Endothelial cell of umbilical vein (primary cell): ENCODE measurements at regions not wholly inside any gene's neighbourhood (a gene's known extent, or its start where the extent isn't known, plus 50 kb on each side); places are given as distances from the start of the nearest gene placed in this dataset.

Experiments used
- POLR2A ChIP-seq: IDR thresholded peaks from 2 replicates; pipeline ENCODE4 v1.6.1; 2012; ENCODE audit warnings: low read depth, mild to moderate bottlenecking, control low read depth, low read length
- TF ChIP-seq, protein P1 (sequence below), 2 donors: IDR thresholded peaks; 1 replicate in 1 of 2; 2 replicates in 1 of 2; pipeline ENCODE4 v1.5.1; 2011; ENCODE audit warnings: low read length in 2 of 2, mild to moderate bottlenecking in 2 of 2, moderate library complexity in 2 of 2, control low read depth in 1 of 2, inconsistent platforms in 1 of 2, low read depth in 1 of 2; ENCODE audit not compliant: insufficient read depth in 1 of 2; ENCODE audit errors: extremely low read depth in 1 of 2

DNA sequence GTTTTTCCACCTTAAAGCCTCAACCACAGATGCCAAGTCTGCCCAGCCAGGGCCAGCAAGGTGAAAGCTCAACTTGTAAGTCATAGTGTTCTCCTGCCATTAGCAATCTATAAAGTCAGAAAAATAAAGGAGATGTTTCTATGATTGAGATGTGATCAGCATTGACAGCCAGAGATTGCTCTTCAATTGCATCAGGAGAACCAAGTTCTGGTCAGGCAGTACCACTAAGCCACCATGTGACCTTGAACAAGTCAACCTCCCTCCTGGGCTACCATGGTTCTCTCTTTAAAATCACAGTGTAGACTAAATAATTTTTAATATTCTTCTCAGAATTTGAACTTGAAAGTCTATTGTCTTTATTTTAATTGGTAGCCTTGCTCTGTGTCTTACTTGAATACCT is 220.3 kb upstream of the HES1 start:
- TF ChIP-seq, protein P1, sequence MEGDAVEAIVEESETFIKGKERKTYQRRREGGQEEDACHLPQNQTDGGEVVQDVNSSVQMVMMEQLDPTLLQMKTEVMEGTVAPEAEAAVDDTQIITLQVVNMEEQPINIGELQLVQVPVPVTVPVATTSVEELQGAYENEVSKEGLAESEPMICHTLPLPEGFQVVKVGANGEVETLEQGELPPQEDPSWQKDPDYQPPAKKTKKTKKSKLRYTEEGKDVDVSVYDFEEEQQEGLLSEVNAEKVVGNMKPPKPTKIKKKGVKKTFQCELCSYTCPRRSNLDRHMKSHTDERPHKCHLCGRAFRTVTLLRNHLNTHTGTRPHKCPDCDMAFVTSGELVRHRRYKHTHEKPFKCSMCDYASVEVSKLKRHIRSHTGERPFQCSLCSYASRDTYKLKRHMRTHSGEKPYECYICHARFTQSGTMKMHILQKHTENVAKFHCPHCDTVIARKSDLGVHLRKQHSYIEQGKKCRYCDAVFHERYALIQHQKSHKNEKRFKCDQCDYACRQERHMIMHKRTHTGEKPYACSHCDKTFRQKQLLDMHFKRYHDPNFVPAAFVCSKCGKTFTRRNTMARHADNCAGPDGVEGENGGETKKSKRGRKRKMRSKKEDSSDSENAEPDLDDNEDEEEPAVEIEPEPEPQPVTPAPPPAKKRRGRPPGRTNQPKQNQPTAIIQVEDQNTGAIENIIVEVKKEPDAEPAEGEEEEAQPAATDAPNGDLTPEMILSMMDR (IDR thresholded peaks at IDR 0.05; ENCODE audit: extremely low read depth in 1 of 2, insufficient read depth in 1 of 2, low read depth in 1 of 2, low read length in 2 of 2) = no peak
- no peak for TF ChIP-seq POLR2A
